ENCODE measurements at regions not wholly inside any gene's neighbourhood (a gene's known extent, or its start where the extent isn't known, plus 50 kb on each side); places are given as distances from the start of the nearest gene placed in this dataset.
A peak's percentile ranks its signal among the peaks of the same experiment; 100 is the strongest.

DNA sequence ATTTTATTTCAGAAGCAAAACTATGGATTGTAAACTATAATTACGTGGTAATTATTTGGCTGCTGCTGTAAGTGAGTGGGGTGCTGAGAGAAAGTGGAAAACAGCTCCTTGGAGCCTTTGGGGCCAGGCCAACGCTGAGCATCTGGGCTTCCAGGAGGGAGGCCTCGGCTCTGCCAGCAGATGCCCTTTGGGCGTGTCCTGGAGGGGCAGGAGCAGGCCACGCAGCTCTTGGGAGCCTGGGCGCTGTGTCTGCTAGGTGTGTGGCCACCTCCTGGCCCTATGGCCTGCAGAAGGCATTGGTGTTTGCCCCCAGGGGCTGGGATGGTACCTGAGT, 423.3 kb downstream of the GLRX3 start:
- no peak for DNase-seq

DNA sequence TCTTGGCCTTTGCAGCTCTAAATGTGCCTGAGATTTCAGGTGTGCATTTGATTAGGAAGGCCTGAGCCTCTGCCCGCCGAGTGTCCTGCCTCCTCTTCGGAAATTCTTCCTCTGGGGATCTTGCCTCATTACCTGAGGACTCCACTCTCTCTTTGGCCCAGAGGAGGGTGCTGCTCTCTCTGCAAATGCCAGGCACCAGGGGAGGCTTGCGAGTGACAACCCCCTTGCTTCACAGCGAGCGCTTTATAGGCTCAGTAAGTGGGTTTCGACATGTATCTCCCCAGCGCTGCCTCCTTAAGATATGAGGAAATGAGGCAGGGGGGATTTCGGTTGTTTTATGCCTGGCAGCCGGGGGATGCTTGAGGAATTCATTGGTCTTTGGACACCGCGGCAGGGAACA, 423.9 kb downstream of the GLRX3 start:
- DNase-seq, result no peak

DNA sequence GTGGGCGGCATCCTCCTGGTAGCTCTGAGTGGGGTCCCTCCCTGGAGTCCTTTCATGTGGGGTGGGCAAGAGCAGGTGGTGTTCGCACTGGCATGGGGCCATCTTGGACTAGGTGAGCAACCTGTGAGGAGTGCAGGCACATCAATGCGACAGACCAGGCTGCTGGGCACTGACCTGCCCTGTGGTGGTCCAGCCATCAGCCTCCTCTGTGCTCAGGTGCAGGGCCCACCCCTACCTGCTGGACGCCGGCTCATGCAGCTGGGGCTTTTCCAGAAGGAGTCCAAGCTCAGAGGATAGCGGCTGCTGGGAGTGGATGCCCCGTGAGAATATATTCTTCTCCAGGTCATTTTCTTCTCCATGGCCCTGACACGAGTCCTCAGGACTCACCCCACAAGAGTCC, 424.4 kb downstream of the GLRX3 start:
- DNase-seq, result no peak

DNA sequence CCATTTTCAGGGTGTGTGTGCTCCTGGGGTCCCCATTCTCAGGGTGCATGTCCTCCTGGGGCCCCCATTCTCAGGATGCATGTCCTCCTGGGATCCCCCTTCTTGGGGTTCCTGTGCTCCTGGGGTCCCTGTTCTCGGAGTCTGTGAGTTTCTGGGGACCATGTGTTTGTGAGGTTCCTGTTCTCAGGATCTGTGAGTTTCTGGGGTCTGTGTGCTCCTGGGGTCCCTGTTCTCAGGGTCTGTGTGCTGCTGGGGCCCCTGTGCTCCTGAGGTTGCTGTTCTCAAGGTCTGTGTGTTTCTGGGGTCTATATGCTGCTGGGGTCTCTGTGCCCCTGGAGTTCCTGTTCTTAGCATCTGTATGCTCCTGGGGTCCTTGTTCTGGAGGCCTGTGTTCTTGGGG, 425.5 kb downstream of the GLRX3 start:
- DNase-seq, result no peak

DNA sequence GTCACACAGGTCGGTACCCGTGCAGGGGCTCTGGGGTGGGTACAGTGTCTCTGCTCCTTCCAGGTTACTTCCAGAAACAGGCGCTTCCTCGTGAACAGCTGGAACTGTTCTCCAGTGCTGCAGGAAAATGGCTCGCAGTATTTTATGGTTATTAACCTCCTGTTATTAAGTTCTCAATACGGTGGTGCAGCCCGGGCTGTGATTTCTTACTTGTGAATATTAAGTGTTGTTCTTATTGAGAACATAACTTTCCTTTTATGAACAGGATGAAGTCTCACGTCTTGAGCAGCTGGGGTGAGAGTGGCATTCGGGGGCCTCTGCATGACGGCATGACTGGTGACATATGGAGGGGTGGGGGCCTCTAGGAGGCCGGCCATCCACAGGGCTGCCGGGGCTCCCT, 430.8 kb downstream of the GLRX3 start:
- no peak for DNase-seq

DNA sequence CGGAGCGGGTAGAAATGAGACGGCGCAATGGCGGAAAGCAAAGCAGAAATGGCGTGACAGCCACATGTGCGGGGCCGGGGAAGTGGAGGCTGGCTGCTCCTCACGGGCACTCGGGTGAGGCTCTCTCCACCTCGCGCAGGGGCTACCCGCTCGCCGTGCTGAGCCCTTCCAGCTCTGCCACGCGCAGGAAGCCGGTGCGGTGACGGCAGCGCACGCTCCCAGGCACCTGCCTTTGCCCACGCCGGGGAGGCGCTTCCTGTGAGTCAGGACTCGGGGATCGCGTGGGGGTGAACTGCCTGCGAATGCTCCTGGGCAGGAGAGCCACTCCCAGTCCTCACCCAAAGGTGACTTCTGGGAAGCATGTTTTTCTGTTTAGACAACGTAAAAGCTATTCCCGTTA, 431.2 kb downstream of the GLRX3 start:
- no peak for DNase-seq

DNA sequence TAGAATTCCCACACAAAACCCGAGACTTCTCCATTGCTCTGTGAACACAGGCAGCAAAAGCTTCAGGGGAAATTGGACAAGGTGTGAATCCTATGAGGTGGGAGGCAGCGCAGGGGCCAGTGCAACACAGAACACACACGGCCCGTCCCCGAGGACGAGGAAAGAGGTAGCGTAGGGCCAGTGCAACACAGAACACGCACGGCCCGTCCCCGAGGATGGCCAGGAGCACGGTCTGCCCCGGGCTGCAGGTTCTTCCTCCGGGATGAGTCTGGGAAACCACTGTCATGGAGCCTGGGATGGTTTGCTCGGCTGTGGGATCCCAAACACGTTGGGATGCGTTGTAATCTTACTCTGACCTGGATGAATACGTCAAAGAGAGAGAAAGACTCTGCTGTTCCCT, 432.1 kb downstream of the GLRX3 start:
- no peak for DNase-seq

DNA sequence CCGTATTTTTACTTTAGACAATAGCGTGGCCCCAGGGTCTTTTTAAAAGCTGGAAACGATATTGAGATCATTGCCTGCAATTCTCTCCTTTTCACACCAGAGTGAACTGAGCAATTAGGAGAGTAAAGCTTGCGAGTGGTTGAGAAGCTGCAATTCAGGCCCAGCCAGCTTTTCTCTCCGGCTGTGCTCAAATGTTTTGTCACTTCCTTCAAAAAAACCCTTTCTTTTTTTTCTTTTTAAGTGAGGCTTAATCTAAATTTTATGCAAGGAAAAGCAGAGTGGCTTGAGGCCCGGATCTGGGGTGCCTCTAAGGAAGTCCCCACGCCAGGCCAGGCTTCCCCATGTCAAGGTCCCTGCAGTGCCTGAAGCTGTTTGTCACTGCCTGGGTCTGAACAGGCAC, 433.9 kb downstream of the GLRX3 start:
- DNase-seq, result no peak

DNA sequence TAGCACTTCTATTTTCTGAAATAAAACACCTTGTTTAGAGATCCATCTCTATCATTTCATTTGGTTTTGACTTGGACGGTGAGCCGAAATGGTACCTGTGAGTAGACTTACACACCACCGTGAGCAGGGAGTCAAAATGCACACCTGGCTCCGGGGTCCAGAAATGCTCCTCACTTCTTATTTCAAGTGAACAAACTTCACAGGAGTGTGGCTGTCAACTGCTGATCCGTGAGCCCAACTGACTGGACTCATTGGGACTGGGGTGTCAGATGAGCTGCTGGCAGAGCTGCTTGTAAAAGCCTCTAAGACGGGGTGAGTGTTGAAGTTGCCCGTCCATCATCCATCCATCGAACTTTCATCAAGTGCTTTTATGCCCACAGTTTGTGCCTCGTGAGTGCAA, 435.5 kb downstream of the GLRX3 start:
- DNase-seq, result no peak

DNA sequence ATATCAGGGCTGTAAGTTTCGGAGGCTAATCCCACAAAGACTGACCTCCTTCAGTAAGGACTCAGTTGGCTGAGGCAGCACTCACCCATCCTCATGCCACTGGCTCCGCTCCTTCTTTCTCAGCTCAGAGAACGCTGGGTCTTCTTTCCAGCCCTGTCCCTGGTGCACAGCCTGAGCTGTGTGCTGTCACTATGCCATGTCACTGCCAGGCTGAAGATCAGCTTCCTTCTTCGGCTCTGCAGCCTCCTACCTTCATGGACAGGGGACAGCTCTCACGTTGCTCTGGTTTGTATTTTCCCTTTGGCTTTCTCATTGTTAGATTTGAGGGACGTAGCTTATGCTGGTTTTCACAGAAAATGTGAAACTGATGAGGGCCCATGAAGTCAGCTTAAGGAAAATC, 437.3 kb downstream of the GLRX3 start:
- DNase-seq, result no peak

DNA sequence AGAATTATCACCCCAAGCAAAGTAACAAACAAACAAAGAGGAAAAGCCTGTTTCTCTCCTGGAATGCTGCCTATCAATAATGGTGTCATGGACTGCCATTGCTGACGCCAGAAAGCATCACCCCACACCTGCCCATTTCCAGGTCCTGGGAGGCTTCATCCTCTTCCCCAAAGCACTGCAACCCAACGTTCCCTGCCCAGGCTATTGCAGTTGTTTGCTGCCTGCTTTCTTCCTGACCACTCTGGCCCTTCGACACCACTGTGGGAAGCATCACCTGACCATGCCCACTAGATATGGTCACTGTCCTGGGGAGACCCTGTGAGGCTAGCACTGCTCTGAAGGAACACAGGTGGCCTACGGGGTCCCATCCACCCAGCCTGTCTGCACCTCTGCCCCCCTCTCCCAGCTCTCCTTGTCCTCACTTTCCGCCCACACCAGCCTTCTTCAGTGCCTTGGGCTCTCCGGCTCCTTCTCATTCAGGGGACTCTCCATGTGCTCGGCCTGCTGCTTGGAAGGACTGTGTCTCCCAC, 439.6 kb downstream of the GLRX3 start:
- DNase-seq, result no peak

DNA sequence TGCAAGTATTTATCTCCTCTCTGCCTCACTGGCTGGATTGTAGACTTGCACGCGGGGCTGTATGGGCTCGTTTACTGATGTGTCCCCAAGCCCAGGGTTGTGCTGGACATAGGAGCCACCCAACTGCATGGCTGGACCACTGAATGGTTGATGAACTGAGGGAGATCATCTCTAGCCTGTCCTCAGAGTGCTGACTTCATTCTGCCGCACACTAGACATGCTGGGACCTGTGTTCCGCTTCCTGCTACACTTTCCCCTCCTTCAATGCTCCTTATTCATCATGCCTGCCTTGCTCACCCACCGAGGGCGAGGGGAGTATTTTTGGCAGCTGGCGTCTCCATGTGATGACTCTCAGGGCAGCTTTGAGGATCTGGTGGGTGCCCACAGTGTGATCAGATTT, 440.2 kb downstream of the GLRX3 start:
- no peak for DNase-seq

DNA sequence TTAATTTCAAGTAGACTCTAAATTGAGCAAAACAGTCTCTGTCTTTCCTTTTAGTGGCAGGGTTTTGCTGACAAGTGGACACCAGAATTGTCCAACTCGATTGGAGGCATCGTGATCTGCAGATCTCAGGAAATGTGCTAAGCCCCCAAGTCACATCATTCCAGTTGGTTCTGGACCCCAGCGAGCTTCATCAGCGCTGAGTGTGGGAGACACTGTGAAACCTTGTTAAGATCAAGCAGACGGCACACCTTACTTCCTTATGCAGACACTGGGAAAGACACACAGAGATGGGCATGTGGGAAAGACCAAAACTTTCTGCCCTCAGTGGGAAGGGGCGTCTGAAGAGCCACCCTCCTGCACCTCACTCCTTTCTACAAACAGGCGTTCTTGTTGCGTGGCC, 440.8 kb downstream of the GLRX3 start:
- no peak for DNase-seq

DNA sequence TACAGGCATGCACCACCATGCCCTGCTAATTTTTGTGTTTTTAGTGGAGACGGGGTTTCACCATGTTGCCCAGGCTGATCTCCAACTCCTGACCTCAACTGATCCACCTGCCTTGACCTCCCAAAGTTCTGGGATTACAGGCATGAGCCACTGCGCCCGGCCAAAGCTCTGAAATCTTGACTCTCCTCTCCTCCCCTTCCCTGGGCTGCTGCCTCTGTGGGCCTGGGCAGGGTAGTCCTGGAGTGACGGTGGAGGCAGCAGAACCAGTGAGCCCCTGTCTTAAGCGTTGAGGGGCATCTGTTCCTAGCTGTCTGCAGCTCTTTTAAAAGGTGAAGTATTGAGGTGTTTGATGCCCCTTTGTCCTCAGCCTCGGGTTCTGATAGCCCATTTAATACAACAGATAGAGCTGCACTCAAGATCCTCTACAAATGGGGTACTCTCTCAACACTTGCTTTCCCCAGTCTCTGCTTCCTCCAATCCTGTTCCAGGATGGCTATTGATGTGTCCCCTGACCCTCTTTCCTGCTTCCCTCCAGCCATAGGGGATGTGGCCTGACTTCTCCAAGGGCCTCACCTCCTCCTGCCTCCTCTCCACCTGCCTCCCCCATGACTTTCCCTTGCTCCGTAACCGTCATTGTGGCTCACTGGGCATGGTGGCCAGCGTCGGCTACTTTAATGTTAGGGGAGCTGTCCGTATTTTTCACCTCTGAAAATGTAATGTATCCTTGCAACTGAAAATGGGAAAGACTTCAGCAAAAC, 442.5 kb downstream of the GLRX3 start:
- no peak for DNase-seq

DNA sequence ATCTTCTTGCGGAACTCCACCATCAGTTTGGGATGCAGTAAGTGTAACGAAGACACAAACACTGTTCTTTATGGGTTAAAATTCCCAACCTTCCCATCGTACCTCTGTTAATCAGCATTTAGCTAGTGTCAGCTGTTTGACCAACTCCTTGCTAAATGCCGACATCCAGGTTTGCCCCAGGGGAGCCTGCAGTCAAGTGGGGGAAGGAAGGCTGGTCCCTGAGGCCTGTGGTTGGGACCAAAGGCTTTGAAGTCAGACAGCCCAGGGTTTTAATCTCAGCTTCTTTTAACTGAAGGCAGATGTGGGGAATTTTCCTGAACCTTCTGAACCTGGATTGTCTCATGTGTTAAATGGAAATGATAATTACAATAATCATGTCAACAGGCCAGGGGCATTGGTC, 443.7 kb downstream of the GLRX3 start:
- no peak for DNase-seq

DNA sequence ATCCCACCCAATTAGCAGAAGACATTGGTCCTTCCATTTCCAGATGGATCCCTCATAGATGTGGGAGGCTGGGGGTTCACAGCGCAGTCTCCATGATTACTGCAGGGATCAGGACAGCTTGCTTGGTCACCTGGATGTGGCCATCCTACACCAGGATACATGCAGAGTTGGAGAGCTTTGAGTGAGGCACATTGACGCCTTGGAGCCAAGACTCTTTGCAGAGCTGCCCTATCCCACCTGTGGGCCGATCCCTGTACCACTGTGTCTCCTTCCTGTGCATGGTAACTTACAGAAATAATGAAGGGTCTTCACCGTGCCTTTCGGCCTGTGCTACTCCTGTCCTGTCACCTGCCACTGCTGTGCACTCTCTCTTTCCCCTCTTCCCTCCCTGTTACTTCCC, 444.8 kb downstream of the GLRX3 start:
- no peak for DNase-seq

DNA sequence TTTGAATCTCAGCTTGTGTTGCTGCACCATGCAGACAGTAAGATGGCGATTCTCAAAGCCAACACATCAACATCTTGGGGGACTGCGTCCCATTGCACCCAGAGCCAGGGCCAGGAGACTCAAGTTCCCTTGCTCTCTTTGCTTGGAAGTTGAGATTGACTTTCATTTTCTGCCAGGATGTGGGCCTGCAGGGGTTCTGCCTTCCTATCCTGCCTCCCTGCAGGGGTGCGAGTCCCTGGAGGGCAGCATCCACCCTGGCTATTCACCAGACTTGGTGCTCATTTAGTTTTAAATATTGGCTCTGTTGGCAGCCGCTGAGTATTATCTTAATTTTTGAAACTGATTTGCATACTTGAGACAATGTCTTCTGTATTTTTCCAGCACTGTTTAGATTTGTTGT, 451.5 kb downstream of the GLRX3 start:
- DNase-seq, result no peak

DNA sequence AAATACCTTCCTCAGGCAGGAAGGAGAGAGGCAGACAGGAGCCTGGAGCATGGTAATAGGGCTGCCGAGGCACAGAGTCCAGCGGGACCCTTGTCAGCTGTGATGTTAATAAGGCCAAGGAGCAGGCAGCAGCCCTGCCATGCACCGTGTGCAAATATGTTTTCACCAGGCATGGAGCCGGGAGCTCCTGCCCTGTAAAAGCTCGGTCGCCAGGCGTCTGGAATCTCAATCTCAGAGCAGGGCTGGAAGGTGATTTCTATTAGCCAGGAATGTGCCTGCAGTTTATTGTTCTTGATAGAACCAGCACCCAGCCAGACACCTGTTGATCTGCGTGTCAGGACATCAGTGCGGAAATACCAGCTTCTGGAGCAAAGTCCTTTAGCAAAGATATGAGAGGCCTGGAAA, 469.8 kb downstream of the GLRX3 start:
- DNase-seq, result peak in 1 of 3 donors; percentile 5

DNA sequence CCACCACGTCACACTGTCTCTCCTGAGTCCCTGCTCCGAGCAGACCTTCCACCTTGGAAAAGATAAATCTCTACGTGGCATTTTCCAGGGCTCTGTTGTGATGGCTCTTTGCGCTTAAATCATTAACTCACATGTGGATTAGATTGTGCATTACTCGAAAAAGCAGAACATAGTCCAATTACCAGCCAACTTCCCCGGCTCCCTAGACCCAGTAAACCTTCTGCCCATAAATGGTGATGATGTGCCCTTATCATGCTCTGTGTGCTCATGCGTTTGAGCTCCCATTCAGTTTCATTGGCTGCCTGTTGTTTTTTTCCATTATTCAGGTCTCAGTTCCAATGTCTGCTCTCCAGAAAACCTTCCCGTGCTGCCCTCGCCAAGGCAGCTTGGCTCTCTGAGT, 471.2 kb downstream of the GLRX3 start:
- DNase-seq, result no peak

DNA sequence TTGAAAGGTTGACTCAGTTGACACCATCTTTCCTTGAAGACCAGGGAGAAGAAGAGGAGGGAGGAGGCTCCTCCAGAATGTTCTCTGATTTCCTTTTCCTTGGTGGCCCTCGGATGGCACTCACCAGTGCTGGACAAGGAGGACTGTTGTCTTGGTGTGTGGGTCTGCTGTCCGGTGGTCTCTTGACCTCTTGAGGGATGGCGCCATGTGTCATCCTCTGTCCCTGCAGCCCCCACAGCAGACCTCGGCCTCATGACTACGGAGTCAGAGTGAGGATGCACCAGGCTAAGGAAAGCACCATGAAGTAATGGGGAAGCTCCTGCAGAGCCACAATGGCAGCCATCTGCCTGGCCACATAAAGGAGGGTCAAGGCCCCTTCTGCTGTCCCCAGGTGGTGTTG, 475.0 kb downstream of the GLRX3 start:
- no peak for DNase-seq

DNA sequence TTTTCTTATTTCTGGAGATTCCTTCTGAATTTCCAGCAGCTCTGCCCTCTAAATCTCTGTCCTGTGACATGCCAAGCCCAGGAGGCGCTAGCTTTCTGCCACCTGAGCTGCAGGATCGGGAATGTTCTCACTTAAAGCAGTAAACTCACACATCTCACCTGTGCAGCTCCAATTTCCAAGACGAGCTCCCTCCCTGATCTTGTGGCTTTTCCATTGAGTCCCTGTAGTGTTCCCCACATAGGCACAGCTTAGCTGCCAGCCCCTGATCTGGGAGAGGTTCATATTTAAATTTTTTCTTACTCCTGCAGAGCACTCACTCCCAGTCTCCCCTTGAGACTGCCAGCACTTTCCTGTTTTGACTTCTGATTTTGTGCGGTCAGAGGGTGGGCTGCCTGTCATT, 479.3 kb downstream of the GLRX3 start:
- DNase-seq, result no peak

DNA sequence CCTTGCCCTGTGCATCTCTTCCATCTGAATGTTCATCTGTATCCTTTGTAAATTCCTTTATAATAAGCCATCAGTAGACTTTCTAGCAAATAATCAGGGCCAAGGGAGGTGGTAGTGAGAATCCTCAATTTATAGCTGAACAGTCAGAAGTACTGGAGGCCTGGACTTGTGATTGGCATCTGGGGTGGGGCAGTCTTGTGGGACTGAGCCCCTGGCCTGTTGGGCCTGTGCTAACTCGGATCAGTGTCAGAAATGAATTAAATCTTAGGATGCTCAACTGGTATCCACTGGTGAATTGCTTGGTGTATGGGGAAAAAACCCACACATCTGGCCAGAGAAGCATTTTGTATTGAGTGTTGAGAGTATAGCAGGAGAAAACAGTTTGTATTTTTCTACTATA, 481.8 kb downstream of the GLRX3 start:
- DNase-seq, result no peak

DNA sequence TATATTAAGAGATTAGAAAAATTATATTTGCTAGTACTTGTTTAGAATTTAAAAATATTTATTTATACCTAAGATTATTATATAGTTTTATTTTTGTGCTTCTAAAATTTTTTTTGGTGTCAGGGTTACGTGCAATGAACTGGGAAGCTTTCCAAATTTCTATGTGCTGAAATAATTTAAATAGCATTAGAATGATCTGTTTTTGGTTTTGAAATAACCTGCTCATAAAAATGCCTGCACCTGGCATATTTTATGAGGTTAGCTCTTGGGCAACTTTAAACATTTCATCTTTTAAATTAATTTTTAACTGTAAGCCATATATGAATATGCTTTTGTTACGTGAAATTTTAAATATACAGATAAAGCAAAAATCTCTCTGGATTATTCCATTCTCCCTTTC, 482.5 kb downstream of the GLRX3 start:
- DNase-seq, result no peak

DNA sequence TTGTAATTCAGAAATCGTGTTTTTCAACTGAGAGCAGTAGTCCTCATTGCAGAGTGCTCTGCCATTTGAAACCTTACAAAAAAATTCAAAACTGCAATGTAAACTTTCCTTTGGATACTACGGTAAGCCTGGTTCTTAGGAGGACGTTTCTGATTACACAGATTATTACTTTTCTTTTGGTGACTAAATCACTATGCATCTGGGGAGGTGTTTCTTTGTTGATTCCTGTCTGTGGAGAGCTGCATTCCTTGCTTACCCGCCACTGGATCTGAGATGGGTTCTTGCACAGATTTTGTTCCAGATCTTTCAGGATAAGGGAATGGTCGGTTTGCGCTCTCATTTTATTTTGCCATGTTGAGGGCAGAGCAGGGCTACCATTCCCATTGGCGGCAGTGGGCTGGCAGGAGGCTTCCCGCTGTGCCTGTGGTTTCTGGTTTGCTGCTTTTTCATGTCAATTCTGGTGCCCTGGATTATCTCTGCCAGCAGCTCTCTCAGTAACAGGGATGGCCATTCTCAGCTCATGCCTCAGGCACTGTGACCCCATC, 485.1 kb downstream of the GLRX3 start:
- no peak for DNase-seq

Data from muscle of back (tissue), 3 donors.